Hepatocyte (in vitro differentiated cells): ENCODE measurements at regions not wholly inside any gene's neighbourhood (a gene's known extent, or its start where the extent isn't known, plus 50 kb on each side); places are given as distances from the start of the nearest gene placed in this dataset.
"Not testable (repeated sequence)": the region's sequence is repeated elsewhere in the genome, so short reads cannot be mapped to it uniquely, and the experiment has no call there.

Experiments used
- DNase-seq: peaks from one replicate; pipeline ENCODE4 v3.0.0-alpha.2; 2016; ENCODE audit warnings: low spot score
- H2AFZ ChIP-seq: fragments of 200-600 bp; sonication (generic); 2 replicates; pipeline ENCODE4 v1.6.0; 2016; ENCODE audit warnings: antibody characterized with exemption, mild to moderate bottlenecking
- H3K27ac ChIP-seq: fragments of 200-600 bp; sonication (generic); 2 replicates; pipeline ENCODE4 v1.5.1; 2016; ENCODE audit warnings: mild to moderate bottlenecking
- H3K27me3 ChIP-seq: fragments of 200-600 bp; sonication (generic); 2 replicates; pipeline ENCODE4 v1.6.1; 2016
- H3K36me3 ChIP-seq: fragments of 200-600 bp; sonication (generic); replicated peaks from 2 replicates; pipeline ENCODE4 v1.5.1; 2016; ENCODE audit warnings: low read depth; ENCODE audit not compliant: insufficient read depth
- H3K4me1 ChIP-seq: fragments of 200-600 bp; sonication (generic); 2 replicates; pipeline ENCODE4 v1.5.1; 2016; ENCODE audit warnings: mild to moderate bottlenecking, moderate library complexity; ENCODE audit not compliant: insufficient read depth
- H3K4me2 ChIP-seq: fragments of 200-600 bp; sonication (generic); 2 replicates; pipeline ENCODE4 v1.6.0; 2016
- H3K4me3 ChIP-seq: fragments of 200-600 bp; sonication (generic); 2 replicates; pipeline ENCODE4 v1.5.1; 2016; ENCODE audit warnings: mild to moderate bottlenecking
- H3K79me2 ChIP-seq: fragments of 200-600 bp; sonication (generic); 2 replicates; pipeline ENCODE4 v1.6.0; 2017; ENCODE audit warnings: mild to moderate bottlenecking
- H3K9me2 ChIP-seq: fragments of 200-600 bp; sonication (generic); replicated peaks from 2 replicates; pipeline ENCODE4 v1.6.0; 2017; ENCODE audit warnings: mild to moderate bottlenecking; ENCODE audit not compliant: insufficient read depth
- H3K9me3 ChIP-seq: fragments of 200-600 bp; sonication (generic); 2 replicates; pipeline ENCODE4 v1.5.1; 2016; ENCODE audit warnings: low read depth, mild to moderate bottlenecking
- H4K20me1 ChIP-seq: fragments of 200-600 bp; sonication (generic); 2 replicates; pipeline ENCODE4 v1.6.0; 2016; ENCODE audit warnings: mild to moderate bottlenecking; ENCODE audit not compliant: insufficient read depth, poor library complexity, severe bottlenecking
- EZH2 ChIP-seq: fragments of 200-600 bp; sonication (generic); IDR thresholded peaks from 2 replicates; pipeline ENCODE4 v1.6.1; 2016; ENCODE audit warnings: antibody characterized with exemption, mild to moderate bottlenecking, borderline replicate concordance
- EZH2phosphoT487 ChIP-seq: fragments of 200-600 bp; sonication (generic); IDR thresholded peaks from one replicate; pipeline ENCODE4 v1.6.1; 2018; ENCODE audit warnings: antibody characterized with exemption, mild to moderate bottlenecking, low read depth, moderate library complexity; ENCODE audit not compliant: unreplicated experiment, severe bottlenecking
- WGBS: methylation state at CpG from one replicate; pipeline ENCODE4 v1.1.6; 2016; ENCODE audit warnings: low lambda C conversion rate; ENCODE audit errors: missing lambda C conversion rate; 5-methylcytosine and 5-hydroxymethylcytosine counted together
- TF ChIP-seq, protein P1 (sequence below): fragments of 200-600 bp; sonication (generic); IDR thresholded peaks from 2 replicates; pipeline ENCODE4 v1.5.1; 2016; ENCODE audit warnings: antibody characterized with exemption, mild to moderate bottlenecking; ENCODE audit not compliant: poor library complexity

DNA sequence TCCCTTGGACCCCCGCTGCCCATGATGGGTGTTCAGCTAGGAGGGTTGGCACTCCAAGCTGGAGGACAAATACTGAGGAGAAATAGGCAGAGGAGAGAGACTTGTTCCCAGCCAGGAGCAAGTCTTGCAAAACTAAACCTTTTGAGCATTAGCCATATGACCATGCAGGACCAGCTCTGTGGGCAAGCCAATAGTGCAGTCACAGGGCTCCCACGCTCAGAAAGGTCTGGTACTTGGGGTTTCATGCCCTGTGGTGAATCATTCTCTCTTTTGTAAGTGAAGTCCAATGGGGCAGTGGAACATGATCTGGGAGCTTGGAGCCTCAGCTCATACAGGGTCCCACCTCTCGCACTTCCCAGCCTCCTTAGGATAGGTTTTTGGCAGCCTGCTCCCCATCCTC, 300.9 kb downstream of the BCOR start:
- H4K20me1 ChIP-seq = no peaks in the 10 kb centered on the region
- H3K27ac ChIP-seq = no peak overlapping the region
- WGBS = 85% methylated on average over 3 of the region's 3 CpGs
- no peaks in the 10 kb centered on the region for H3K36me3 ChIP-seq
- H3K4me1 ChIP-seq = no peaks in the 10 kb centered on the region
- no peak overlapping the region for H3K4me3 ChIP-seq
- no peak for DNase-seq
- TF ChIP-seq, protein P1, sequence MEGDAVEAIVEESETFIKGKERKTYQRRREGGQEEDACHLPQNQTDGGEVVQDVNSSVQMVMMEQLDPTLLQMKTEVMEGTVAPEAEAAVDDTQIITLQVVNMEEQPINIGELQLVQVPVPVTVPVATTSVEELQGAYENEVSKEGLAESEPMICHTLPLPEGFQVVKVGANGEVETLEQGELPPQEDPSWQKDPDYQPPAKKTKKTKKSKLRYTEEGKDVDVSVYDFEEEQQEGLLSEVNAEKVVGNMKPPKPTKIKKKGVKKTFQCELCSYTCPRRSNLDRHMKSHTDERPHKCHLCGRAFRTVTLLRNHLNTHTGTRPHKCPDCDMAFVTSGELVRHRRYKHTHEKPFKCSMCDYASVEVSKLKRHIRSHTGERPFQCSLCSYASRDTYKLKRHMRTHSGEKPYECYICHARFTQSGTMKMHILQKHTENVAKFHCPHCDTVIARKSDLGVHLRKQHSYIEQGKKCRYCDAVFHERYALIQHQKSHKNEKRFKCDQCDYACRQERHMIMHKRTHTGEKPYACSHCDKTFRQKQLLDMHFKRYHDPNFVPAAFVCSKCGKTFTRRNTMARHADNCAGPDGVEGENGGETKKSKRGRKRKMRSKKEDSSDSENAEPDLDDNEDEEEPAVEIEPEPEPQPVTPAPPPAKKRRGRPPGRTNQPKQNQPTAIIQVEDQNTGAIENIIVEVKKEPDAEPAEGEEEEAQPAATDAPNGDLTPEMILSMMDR = no peak
- TF ChIP-seq EZH2phosphoT487 = no peak
- no peak for TF ChIP-seq EZH2
- no peak overlapping the region for H3K4me2 ChIP-seq
- H3K27me3 ChIP-seq = no peaks in the 10 kb centered on the region
- H3K79me2 ChIP-seq = no peaks in the 10 kb centered on the region
- H3K9me3 ChIP-seq = no peaks in the 10 kb centered on the region
- H3K9me2 ChIP-seq = no peaks in the 10 kb centered on the region
- no peak overlapping the region for H2AFZ ChIP-seq

DNA sequence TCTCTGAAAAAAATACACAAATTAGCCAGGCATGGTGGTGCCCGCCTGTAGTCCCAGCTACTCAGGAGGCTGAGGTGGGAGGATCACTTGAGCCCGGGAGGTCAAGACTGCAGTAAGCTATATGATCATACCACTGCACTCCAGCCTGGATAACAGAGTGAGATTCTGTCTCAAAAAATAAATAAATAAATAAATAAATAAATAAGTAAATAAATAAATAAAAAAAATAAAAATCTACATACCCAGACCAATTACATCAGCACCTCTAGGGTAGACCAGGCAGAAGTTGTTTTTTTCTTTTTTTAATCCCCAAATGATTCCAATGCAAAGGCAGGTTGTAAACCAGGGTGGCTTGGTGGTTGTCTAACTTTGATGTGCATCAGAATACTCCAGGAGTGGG, 299.3 kb downstream of the BCOR start:
- H3K4me1 ChIP-seq, H3K36me3 ChIP-seq, H4K20me1 ChIP-seq, H2AFZ ChIP-seq, H3K27me3 ChIP-seq, H3K79me2 ChIP-seq, H3K4me3 ChIP-seq, H3K9me3 ChIP-seq, H3K4me2 ChIP-seq, H3K9me2 ChIP-seq, DNase-seq, H3K27ac ChIP-seq: not testable (repeated sequence)
- WGBS = 95% methylated on average over 2 of the region's 2 CpGs

DNA sequence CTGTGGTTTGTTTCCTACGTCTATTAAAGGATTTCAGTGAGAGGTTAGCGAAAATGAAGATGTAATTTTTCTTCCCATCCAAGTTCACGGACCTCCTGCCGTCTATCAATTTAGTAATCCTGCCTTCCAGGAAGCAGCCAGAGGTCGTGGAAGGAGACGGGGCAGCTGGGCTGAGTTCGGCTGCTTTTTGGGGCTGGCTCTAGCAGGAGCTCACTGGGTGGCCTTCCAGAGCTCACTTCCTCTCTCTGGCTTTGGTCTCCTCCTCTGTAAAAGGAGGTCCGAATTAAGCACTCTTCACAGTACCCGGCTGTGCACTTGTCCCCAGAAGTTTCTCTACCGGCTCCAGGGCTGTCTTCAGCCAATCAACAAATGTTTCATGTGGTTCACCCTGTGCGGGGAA, 295.4 kb downstream of the BCOR start:
- Histone ChIP-seq H4K20me1 (no peaks in the 10 kb centered on the region), H3K4me1 (no peaks in the 10 kb centered on the region), H3K9me2 (no peaks in the 10 kb centered on the region), H3K27ac (no peak overlapping the region), H3K79me2 (no peaks in the 10 kb centered on the region), H3K27me3 (no peaks in the 10 kb centered on the region), H3K4me2 (no peak overlapping the region), H3K4me3 (no peak overlapping the region), H3K9me3 (no peaks in the 10 kb centered on the region), H2AFZ (no peak overlapping the region), H3K36me3 (no peaks in the 10 kb centered on the region)
- TF ChIP-seq, protein P1 = no peak
- TF ChIP-seq EZH2 (no peak), EZH2phosphoT487 (no peak)
- WGBS = 60% methylated on average over 11 of the region's 11 CpGs
- DNase-seq = no peak

DNA sequence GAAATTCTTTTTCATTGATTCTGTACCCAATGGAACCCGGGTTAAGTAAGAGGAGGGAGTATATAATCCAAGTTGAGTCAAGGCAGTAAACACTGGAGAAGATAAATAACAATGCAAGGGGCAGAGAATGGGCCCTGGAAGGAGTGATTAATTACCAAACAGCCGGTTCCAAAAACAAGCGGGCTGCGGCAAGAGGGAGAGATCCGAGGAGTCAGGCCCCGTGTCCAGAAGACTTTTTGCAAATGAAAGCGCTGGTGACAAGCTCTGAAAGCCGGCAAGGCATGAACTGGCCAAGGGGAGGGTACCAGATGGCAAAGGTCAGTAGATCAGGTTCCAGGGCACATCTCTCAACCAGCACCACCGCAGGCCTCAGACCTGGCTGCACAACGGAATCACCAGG, 294.9 kb downstream of the BCOR start:
- Histone ChIP-seq H3K9me3 (no peaks in the 10 kb centered on the region), H4K20me1 (no peaks in the 10 kb centered on the region), H3K4me1 (no peaks in the 10 kb centered on the region), H3K4me2 (no peak overlapping the region), H3K9me2 (no peaks in the 10 kb centered on the region), H2AFZ (no peak overlapping the region), H3K79me2 (no peaks in the 10 kb centered on the region), H3K27ac (no peak overlapping the region), H3K36me3 (no peaks in the 10 kb centered on the region), H3K4me3 (no peak overlapping the region), H3K27me3 (no peaks in the 10 kb centered on the region)
- DNase-seq = no peak
- 65% methylated on average over 10 of the region's 10 CpGs for WGBS
- TF ChIP-seq EZH2 (no peak), EZH2phosphoT487 (no peak)
- TF ChIP-seq, protein P1 = no peak
